Lower leg skin (tissue), 3 donors: ENCODE measurements at regions not wholly inside any gene's neighbourhood (a gene's known extent, or its start where the extent isn't known, plus 50 kb on each side); places are given as distances from the start of the nearest gene placed in this dataset.

Source experiments
- POLR2A ChIP-seq, 2 donors: fragments of 450-650 bp; IDR thresholded peaks; one replicate each; pipeline ENCODE4 v1.6.1; 2016 to 2017; ENCODE audit warnings: antibody characterized with exemption in 2 of 2, mild to moderate bottlenecking in 1 of 2, moderate library complexity in 1 of 2
- TF ChIP-seq, protein P1 (sequence below), 3 donors: fragments of 450-650 bp; IDR thresholded peaks; one replicate each; pipeline ENCODE4 v1.5.1; 2016; ENCODE audit warnings: antibody characterized with exemption in 3 of 3, mild to moderate bottlenecking in 3 of 3, moderate library complexity in 2 of 3

DNA sequence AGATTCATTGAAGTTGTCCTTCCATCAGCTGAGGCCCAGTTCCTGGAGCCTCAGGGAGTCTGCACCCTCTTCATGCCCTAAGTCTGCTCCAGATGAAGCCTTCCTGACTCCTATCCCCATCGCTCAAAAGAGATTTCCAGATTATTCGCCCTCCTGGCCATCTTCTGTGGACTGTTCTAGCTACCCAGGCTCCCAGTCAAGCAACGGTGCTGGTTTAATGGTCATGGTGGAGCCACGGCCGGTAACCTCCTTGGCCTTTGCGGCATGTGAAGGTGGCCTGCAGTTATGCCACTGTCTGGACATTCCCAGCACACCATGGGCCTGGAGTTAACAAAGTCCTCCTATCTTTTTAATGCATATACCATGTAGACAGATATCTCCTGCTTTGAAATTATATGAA is 140.1 kb upstream of the ASB18 start:
- TF ChIP-seq, protein P1, sequence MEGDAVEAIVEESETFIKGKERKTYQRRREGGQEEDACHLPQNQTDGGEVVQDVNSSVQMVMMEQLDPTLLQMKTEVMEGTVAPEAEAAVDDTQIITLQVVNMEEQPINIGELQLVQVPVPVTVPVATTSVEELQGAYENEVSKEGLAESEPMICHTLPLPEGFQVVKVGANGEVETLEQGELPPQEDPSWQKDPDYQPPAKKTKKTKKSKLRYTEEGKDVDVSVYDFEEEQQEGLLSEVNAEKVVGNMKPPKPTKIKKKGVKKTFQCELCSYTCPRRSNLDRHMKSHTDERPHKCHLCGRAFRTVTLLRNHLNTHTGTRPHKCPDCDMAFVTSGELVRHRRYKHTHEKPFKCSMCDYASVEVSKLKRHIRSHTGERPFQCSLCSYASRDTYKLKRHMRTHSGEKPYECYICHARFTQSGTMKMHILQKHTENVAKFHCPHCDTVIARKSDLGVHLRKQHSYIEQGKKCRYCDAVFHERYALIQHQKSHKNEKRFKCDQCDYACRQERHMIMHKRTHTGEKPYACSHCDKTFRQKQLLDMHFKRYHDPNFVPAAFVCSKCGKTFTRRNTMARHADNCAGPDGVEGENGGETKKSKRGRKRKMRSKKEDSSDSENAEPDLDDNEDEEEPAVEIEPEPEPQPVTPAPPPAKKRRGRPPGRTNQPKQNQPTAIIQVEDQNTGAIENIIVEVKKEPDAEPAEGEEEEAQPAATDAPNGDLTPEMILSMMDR (IDR thresholded peaks at IDR 0.05): no peak
- TF ChIP-seq POLR2A (IDR thresholded peaks at IDR 0.05): no peak
